IMR-90 (cell line): ENCODE measurements at regions not wholly inside any gene's neighbourhood (a gene's known extent, or its start where the extent isn't known, plus 50 kb on each side); places are given as distances from the start of the nearest gene placed in this dataset.
A peak's percentile ranks its signal among the peaks of the same experiment; 100 is the strongest.

Experiments used
- ATAC-seq: fragments of 200-7000 bp; cut with Tn5 transposase; 2 replicates; pipeline ENCODE4 v1.9.1; 2020; ENCODE audit warnings: low read depth, mild to moderate bottlenecking, moderate library complexity
- BruUV-seq: library from RNA; stranded (reverse); fragments of 400-500 nt; replicated peaks from 2 replicates; lab custom pipeline; 2021; lab: Mats Ljungman, UMichigan
- CTCF ChIA-PET: fragments of 300-600 bp; formaldehyde crosslinking; extraction: SDS; loops from one replicate; lab custom pipeline; 2021; ENCODE audit warnings: antibody characterized with exemption; lab: Yijun Ruan, JAX
- POLR2A ChIA-PET: fragments of 300-600 bp; sonication (Branson Sonifier 250); formaldehyde crosslinking; loops from one replicate; lab custom pipeline; 2022; ENCODE audit warnings: antibody characterized with exemption; ENCODE audit not compliant: unreplicated experiment; lab: Charles Lee
- DNase-seq: peaks from one replicate; pipeline ENCODE4 v3.0.0; 2013
- H2AFZ ChIP-seq: replicated peaks from 2 replicates; pipeline ENCODE3; 2013; ENCODE audit warnings: low read length, mild to moderate bottlenecking; ENCODE audit not compliant: poor library complexity
- H2AK5ac ChIP-seq: 2 replicates; pipeline ENCODE4 v1.6.1; 2013; ENCODE audit warnings: low read depth, low read length, inconsistent platforms
- H2AK9ac ChIP-seq: replicated peaks from 2 replicates; pipeline ENCODE3; 2013; ENCODE audit warnings: mild to moderate bottlenecking, low read depth, low read length, moderate library complexity; ENCODE audit not compliant: poor library complexity
- H2BK120ac ChIP-seq: 2 replicates; pipeline ENCODE4 v1.6.1; 2013; ENCODE audit warnings: low read depth, low read length, inconsistent platforms
- H2BK15ac ChIP-seq: 3 replicates; pipeline ENCODE4 v1.6.1; 2013; ENCODE audit warnings: low read depth, low read length, inconsistent platforms
- H2BK20ac ChIP-seq: 2 replicates; pipeline ENCODE4 v1.6.1; 2013; ENCODE audit warnings: low read depth, mild to moderate bottlenecking, inconsistent platforms, low read length, moderate library complexity
- H2BK5ac ChIP-seq: 2 replicates; pipeline ENCODE4 v1.6.1; 2013; ENCODE audit warnings: mild to moderate bottlenecking, low read depth, low read length, inconsistent platforms; ENCODE audit not compliant: poor library complexity, severe bottlenecking
- H3K14ac ChIP-seq: replicated peaks from 2 replicates; pipeline ENCODE4 v1.6.1; 2013; ENCODE audit warnings: low read depth, low read length, inconsistent platforms
- H3K18ac ChIP-seq: 2 replicates; pipeline ENCODE4 v1.6.1; 2013; ENCODE audit warnings: low read depth, low read length, control low read depth
- H3K23ac ChIP-seq: 2 replicates; pipeline ENCODE4 v1.6.1; 2013; ENCODE audit warnings: low read depth, low read length, inconsistent platforms
- H3K27ac ChIP-seq: 2 replicates; pipeline ENCODE4 v1.5.1; 2013; ENCODE audit warnings: mild to moderate bottlenecking, control low read depth, low read length; ENCODE audit not compliant: insufficient read depth
- H3K27me3 ChIP-seq: 2 replicates; pipeline ENCODE4 v1.6.1; 2013; ENCODE audit warnings: low read length; ENCODE audit not compliant: control insufficient read depth, insufficient read depth
- H3K36me3 ChIP-seq: 2 replicates; pipeline ENCODE4 v1.6.1; 2013; ENCODE audit warnings: low read length, mixed read lengths; ENCODE audit not compliant: control insufficient read depth, insufficient read depth
- H3K4ac ChIP-seq: 2 replicates; pipeline ENCODE4 v1.6.1; 2013; ENCODE audit warnings: low read depth, low read length, inconsistent platforms
- H3K4me1 ChIP-seq: 2 replicates; pipeline ENCODE4 v1.6.1; 2013; ENCODE audit warnings: low read length, mixed read lengths; ENCODE audit not compliant: control insufficient read depth, insufficient read depth
- H3K4me2 ChIP-seq: 2 replicates; pipeline ENCODE4 v1.6.1; 2013; ENCODE audit warnings: low read depth, mild to moderate bottlenecking, control low read depth, low read length, moderate library complexity
- H3K4me3 ChIP-seq: 2 replicates; pipeline ENCODE4 v1.5.1; 2013; ENCODE audit warnings: low read depth, mild to moderate bottlenecking, control low read depth, low read length, moderate library complexity; ENCODE audit not compliant: insufficient read depth
- H3K56ac ChIP-seq: 2 replicates; pipeline ENCODE4 v1.6.1; 2013; ENCODE audit warnings: low read length, inconsistent platforms; ENCODE audit not compliant: insufficient read depth; ENCODE audit errors: extremely low read depth
- H3K79me1 ChIP-seq, 2 experiments: 2 replicates each; pipeline ENCODE4 v1.6.1; 2013; ENCODE audit warnings: low read length in 2 of 2, inconsistent platforms in 1 of 2, low read depth in 1 of 2
- H3K9ac ChIP-seq: 2 replicates; pipeline ENCODE4 v1.6.1; 2013; ENCODE audit warnings: low read depth, low read length, control low read depth
- H3K9me1 ChIP-seq: 2 replicates; pipeline ENCODE4 v1.6.1; 2013; ENCODE audit warnings: low read length, inconsistent platforms; ENCODE audit not compliant: insufficient read depth
- H3K9me3 ChIP-seq: 2 replicates; pipeline ENCODE4 v1.6.1; 2013; ENCODE audit warnings: low read length; ENCODE audit not compliant: control insufficient read depth, insufficient read depth
- H4K20me1 ChIP-seq: 2 replicates; pipeline ENCODE4 v1.6.1; 2013; ENCODE audit warnings: low read length, inconsistent platforms; ENCODE audit not compliant: insufficient read depth
- H4K5ac ChIP-seq: 2 replicates; pipeline ENCODE4 v1.6.1; 2013; ENCODE audit warnings: mild to moderate bottlenecking, low read depth, low read length, control low read depth
- H4K8ac ChIP-seq, 2 experiments: 2 replicates each; pipeline ENCODE4 v1.6.1; 2013; ENCODE audit warnings: low read depth in 2 of 2, low read length in 2 of 2, control low read depth in 1 of 2, inconsistent platforms in 1 of 2
- H4K91ac ChIP-seq: 2 replicates; pipeline ENCODE4 v1.6.1; 2013; ENCODE audit warnings: low read depth, low read length, inconsistent platforms; ENCODE audit not compliant: insufficient read depth
- BHLHE40 ChIP-seq: fragments of 150-350 bp; IDR thresholded peaks from 2 replicates; pipeline ENCODE4 v1.6.1; 2016; ENCODE audit warnings: mild to moderate bottlenecking, low read depth, low read length
- CEBPB ChIP-seq: IDR thresholded peaks from 2 replicates; pipeline ENCODE4 v1.6.1; 2012; ENCODE audit warnings: low read depth, low read length, improper control_type of control experiment
- CHD1 ChIP-seq: IDR thresholded peaks from 2 replicates; pipeline ENCODE4 v1.6.1; 2012; ENCODE audit warnings: low read depth, low read length, improper control_type of control experiment
- FOS ChIP-seq: fragments of 150-350 bp; IDR thresholded peaks from 2 replicates; pipeline ENCODE4 v1.6.1; 2016; ENCODE audit warnings: low read depth, low read length
- MAZ ChIP-seq: IDR thresholded peaks from 2 replicates; pipeline ENCODE4 v1.6.1; 2012; ENCODE audit warnings: low read depth, mild to moderate bottlenecking, low read length, improper control_type of control experiment, moderate library complexity, borderline replicate concordance
- MXI1 ChIP-seq: IDR thresholded peaks from 2 replicates; pipeline ENCODE4 v1.6.1; 2012; ENCODE audit warnings: low read depth, mild to moderate bottlenecking, low read length, moderate library complexity, borderline replicate concordance
- POLR2A ChIP-seq: IDR thresholded peaks from 2 replicates; pipeline ENCODE4 v1.6.1; 2012; ENCODE audit warnings: mild to moderate bottlenecking, low read depth, low read length
- RAD21 ChIP-seq: IDR thresholded peaks from 2 replicates; pipeline ENCODE4 v1.6.1; 2012; ENCODE audit warnings: low read length, improper control_type of control experiment
- RCOR1 ChIP-seq: IDR thresholded peaks from 2 replicates; pipeline ENCODE4 v1.6.1; 2012; ENCODE audit warnings: mild to moderate bottlenecking, low read length, improper control_type of control experiment; ENCODE audit not compliant: insufficient replicate concordance
- WGBS, 2 experiments: methylation state at CpG; one replicate each; pipeline versions ENCODE4 v1.1.5 to v1.1.7; 2013; ENCODE audit warnings: missing lambda C conversion rate in 2 of 2; ENCODE audit not compliant: insufficient read length in 1 of 2; ENCODE audit errors: extremely low coverage in 2 of 2; 5-methylcytosine and 5-hydroxymethylcytosine counted together
- dilution Hi-C: fragments of 300-500 bp; cut with HindIII; formaldehyde crosslinking; loops from one replicate; pipeline ENCODE4 v1.14.3; 2018; ENCODE audit warnings: low sequenced_read_pairs; ENCODE audit not compliant: unreplicated experiment
- in situ Hi-C: fragments of 300-500 bp; cut with MboI; formaldehyde crosslinking; loops from 3 replicates; pipeline ENCODE4 v1.14.3; 2019; ENCODE audit warnings: low sequenced_read_pairs, inconsistent platforms, mixed read lengths
- intact Hi-C: fragments of 100-400 bp; cut with micrococcal nuclease; formaldehyde crosslinking; loops from 2 replicates; pipeline ENCODE4 v1.10.0; 2022
- TF ChIP-seq, protein P1 (sequence below): fragments of 150-350 bp; IDR thresholded peaks from 2 replicates; pipeline ENCODE4 v1.6.1; 2017; ENCODE audit warnings: mild to moderate bottlenecking, antibody characterized with exemption, low read length, low read depth
- TF ChIP-seq, protein P2 (sequence below): fragments of 150-350 bp; IDR thresholded peaks from 2 replicates; pipeline ENCODE4 v1.6.1; 2016; ENCODE audit warnings: low read depth, mild to moderate bottlenecking, low read length, moderate library complexity, borderline replicate concordance
- TF ChIP-seq, protein P3 (sequence below): conservative IDR thresholded peaks from 2 replicates; pipeline ENCODE4 v1.5.1; 2012; ENCODE audit warnings: mild to moderate bottlenecking, low read depth, low read length, improper control_type of control experiment

DNA sequence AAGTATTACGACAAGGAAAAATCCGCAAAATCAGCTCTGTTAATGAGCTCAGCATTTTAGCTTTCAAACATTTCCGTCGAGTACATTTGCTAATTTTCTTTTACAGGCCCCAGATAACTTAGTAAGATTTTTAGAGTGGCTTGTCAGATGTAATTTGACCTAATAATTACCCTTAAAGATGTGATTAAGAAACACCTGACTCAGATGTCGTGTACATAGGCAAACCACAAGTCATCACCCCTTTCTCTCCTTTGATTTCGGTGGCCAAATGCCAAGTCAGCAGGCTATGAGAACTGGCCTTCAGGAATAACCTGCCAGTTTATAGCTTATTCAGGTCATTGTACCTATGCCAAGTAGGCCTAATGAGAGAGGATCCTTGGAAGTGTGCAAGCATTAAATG lies 369.6 kb downstream of the PCDH7 start:
- intact Hi-C loops (loop anchor here (2.0 kb wide), 1 partner anchor 373 kb away; no protein-coding TSS in a partner anchor), dilution Hi-C loops (no loop called here), in situ Hi-C loops (no loop called here)
- Histone ChIP-seq H2AK5ac (no peak overlapping the region), H3K9me3 (no peaks in the 10 kb centered on the region), H3K27ac (no peak overlapping the region), H3K14ac (no peak overlapping the region), H3K79me1 (no peaks in the 10 kb centered on the region), H4K8ac (peak overlapping the region in 1 of 2 experiments; percentile 59; a peak in 1 of 4 replicates), H3K4me1 (peaks cover 5% of the 10 kb centered on the region), H3K56ac (no peak overlapping the region), H3K18ac (peak overlapping the region; percentile 64; the same call in 1 of the 2 replicates), H2BK5ac (peak overlapping the region; percentile 8), H2AFZ (no peak overlapping the region), H3K23ac (no peak overlapping the region), H3K4me3 (no peak overlapping the region), H2BK15ac (peak overlapping the region; percentile 1; the same call in 1 of the 3 replicates), H3K9me1 (peaks cover 2% of the 10 kb centered on the region; the same call in 1 of the 2 replicates), H3K4me2 (no peak overlapping the region), H3K9ac (no peak overlapping the region), H3K27me3 (no peaks in the 10 kb centered on the region), H2AK9ac (no peak overlapping the region), H4K20me1 (no peaks in the 10 kb centered on the region), H4K91ac (peak overlapping the region; percentile 37; the same call in 1 of the 2 replicates), H4K5ac (no peak overlapping the region), H3K36me3 (no peaks in the 10 kb centered on the region), H2BK120ac (peak overlapping the region; percentile 83), H2BK20ac (peak overlapping the region; percentile 79), H3K4ac (peak overlapping the region; percentile 77; the same call in 1 of the 2 replicates)
- ChIA-PET CTCF (no interaction called here), POLR2A (no interaction called here)
- no TSS peak for BruUV-seq
- peak; percentile 57 for DNase-seq
- no CpG with 5 or more reads among the region's 6 CpGs for WGBS, 2 experiments
- TF ChIP-seq RCOR1: no peak
- TF ChIP-seq, protein P1, sequence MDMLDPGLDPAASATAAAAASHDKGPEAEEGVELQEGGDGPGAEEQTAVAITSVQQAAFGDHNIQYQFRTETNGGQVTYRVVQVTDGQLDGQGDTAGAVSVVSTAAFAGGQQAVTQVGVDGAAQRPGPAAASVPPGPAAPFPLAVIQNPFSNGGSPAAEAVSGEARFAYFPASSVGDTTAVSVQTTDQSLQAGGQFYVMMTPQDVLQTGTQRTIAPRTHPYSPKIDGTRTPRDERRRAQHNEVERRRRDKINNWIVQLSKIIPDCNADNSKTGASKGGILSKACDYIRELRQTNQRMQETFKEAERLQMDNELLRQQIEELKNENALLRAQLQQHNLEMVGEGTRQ: no peak
- TF ChIP-seq POLR2A: no peak
- TF ChIP-seq, protein P2, sequence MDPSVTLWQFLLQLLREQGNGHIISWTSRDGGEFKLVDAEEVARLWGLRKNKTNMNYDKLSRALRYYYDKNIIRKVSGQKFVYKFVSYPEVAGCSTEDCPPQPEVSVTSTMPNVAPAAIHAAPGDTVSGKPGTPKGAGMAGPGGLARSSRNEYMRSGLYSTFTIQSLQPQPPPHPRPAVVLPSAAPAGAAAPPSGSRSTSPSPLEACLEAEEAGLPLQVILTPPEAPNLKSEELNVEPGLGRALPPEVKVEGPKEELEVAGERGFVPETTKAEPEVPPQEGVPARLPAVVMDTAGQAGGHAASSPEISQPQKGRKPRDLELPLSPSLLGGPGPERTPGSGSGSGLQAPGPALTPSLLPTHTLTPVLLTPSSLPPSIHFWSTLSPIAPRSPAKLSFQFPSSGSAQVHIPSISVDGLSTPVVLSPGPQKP: no peak
- no peak for TF ChIP-seq MAZ
- TF ChIP-seq MXI1: no peak
- no peak for TF ChIP-seq RAD21
- no peak for TF ChIP-seq FOS
- TF ChIP-seq, protein P3, sequence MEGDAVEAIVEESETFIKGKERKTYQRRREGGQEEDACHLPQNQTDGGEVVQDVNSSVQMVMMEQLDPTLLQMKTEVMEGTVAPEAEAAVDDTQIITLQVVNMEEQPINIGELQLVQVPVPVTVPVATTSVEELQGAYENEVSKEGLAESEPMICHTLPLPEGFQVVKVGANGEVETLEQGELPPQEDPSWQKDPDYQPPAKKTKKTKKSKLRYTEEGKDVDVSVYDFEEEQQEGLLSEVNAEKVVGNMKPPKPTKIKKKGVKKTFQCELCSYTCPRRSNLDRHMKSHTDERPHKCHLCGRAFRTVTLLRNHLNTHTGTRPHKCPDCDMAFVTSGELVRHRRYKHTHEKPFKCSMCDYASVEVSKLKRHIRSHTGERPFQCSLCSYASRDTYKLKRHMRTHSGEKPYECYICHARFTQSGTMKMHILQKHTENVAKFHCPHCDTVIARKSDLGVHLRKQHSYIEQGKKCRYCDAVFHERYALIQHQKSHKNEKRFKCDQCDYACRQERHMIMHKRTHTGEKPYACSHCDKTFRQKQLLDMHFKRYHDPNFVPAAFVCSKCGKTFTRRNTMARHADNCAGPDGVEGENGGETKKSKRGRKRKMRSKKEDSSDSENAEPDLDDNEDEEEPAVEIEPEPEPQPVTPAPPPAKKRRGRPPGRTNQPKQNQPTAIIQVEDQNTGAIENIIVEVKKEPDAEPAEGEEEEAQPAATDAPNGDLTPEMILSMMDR: no peak
- TF ChIP-seq BHLHE40: no peak
- TF ChIP-seq CHD1: no peak
- no peak for TF ChIP-seq CEBPB
- ATAC-seq: no peak
